WTC11 (cell line): ENCODE measurements at regions not wholly inside any gene's neighbourhood (a gene's known extent, or its start where the extent isn't known, plus 50 kb on each side); places are given as distances from the start of the nearest gene placed in this dataset.

Experiments
- ATAC-seq: fragments of 200-7000 bp; cut with Tn5 transposase; 2 replicates; pipeline ENCODE4 v1.10.0; 2021; ENCODE audit warnings: mild to moderate bottlenecking, moderate library complexity
- CTCF ChIA-PET: fragments of 300-600 bp; sonication (Branson Sonifier 250); formaldehyde crosslinking; loops from one replicate; lab custom pipeline; 2021; ENCODE audit warnings: antibody characterized with exemption; lab: Charles Lee
- POLR2A ChIA-PET: fragments of 350-600 bp; sonication (Branson Sonifier 250); formaldehyde crosslinking; loops from one replicate; lab custom pipeline; 2021; ENCODE audit warnings: antibody characterized with exemption; lab: Charles Lee
- DNase-seq: peaks from one replicate; pipeline ENCODE4 v3.0.0; 2021; ENCODE audit warnings: low spot score
- H3K27ac Mint-ChIP-seq: 2 replicates; pipeline ENCODE4 v1.8.0; 2021; ENCODE audit warnings: mixed read lengths
- H3K27me3 Mint-ChIP-seq: 2 replicates; pipeline ENCODE4 v1.8.0; 2021; ENCODE audit warnings: low read depth, mild to moderate bottlenecking, moderate library complexity, mixed read lengths
- H3K36me3 Mint-ChIP-seq: 2 replicates; pipeline ENCODE4 v1.8.0; 2021; ENCODE audit warnings: mixed read lengths
- H3K4me1 Mint-ChIP-seq: 2 replicates; pipeline ENCODE4 v1.8.0; 2022; ENCODE audit warnings: mixed read lengths
- H3K4me3 Mint-ChIP-seq: 2 replicates; pipeline ENCODE4 v1.8.0; 2021; ENCODE audit warnings: mild to moderate bottlenecking, moderate library complexity, mixed read lengths
- H3K9me3 Mint-ChIP-seq: 2 replicates; pipeline ENCODE4 v1.8.0; 2021; ENCODE audit warnings: mixed read lengths
- CREB1 ChIP-seq: sonication (generic); formaldehyde crosslinking; IDR thresholded peaks from 2 replicates; pipeline ENCODE4 v1.8.0; 2023; ENCODE audit warnings: mild to moderate bottlenecking, missing genetic modification reagents
- CTCF ChIP-seq: fragments of 200-600 bp; IDR thresholded peaks from 2 replicates; pipeline ENCODE4 v1.8.0; 2022; ENCODE audit warnings: antibody characterized with exemption
- E2F1 ChIP-seq: sonication (generic); formaldehyde crosslinking; IDR thresholded peaks from 2 replicates; pipeline ENCODE4 v1.8.0; 2022; ENCODE audit warnings: mild to moderate bottlenecking, missing genetic modification reagents
- FOXP1 ChIP-seq: sonication (generic); formaldehyde crosslinking; IDR thresholded peaks from 2 replicates; pipeline ENCODE4 v1.8.0; 2022; ENCODE audit warnings: missing genetic modification reagents, mild to moderate bottlenecking, moderate library complexity, borderline replicate concordance
- GABPB1 ChIP-seq: sonication (generic); formaldehyde crosslinking; IDR thresholded peaks from 2 replicates; pipeline ENCODE4 v1.8.1; 2023; ENCODE audit warnings: mild to moderate bottlenecking, missing genetic modification reagents
- HMGA2 ChIP-seq: fragments of 250-450 bp; sonication (Bioruptor Pico); IDR thresholded peaks from 2 replicates; pipeline ENCODE4 v1.4.0; 2021; ENCODE audit warnings: mild to moderate bottlenecking, moderate library complexity
- JUN ChIP-seq: sonication (generic); formaldehyde crosslinking; IDR thresholded peaks from 2 replicates; pipeline ENCODE4 v1.8.0; 2023; ENCODE audit warnings: mild to moderate bottlenecking, missing genetic modification reagents
- KAT7 ChIP-seq: sonication (generic); formaldehyde crosslinking; IDR thresholded peaks from 2 replicates; pipeline ENCODE4 v1.8.1; 2023; ENCODE audit warnings: missing genetic modification reagents, mild to moderate bottlenecking, borderline replicate concordance
- OVOL2 ChIP-seq: fragments of 250-450 bp; sonication (Bioruptor Pico); IDR thresholded peaks from 2 replicates; pipeline ENCODE4 v1.9.0; 2021; ENCODE audit warnings: mild to moderate bottlenecking, borderline replicate concordance
- RELA ChIP-seq: sonication (generic); formaldehyde crosslinking; IDR thresholded peaks from 2 replicates; pipeline ENCODE4 v1.8.1; 2022; ENCODE audit warnings: missing genetic modification reagents, mild to moderate bottlenecking, borderline replicate concordance
- TEAD4 ChIP-seq: sonication (generic); formaldehyde crosslinking; IDR thresholded peaks from 2 replicates; pipeline ENCODE4 v1.8.0; 2022; ENCODE audit warnings: mild to moderate bottlenecking, missing genetic modification reagents
- ZMAT4 ChIP-seq: fragments of 250-450 bp; sonication (Bioruptor Pico); IDR thresholded peaks from 2 replicates; pipeline ENCODE4 v1.9.0; 2021; ENCODE audit warnings: mild to moderate bottlenecking
- ZNF138 ChIP-seq: sonication (generic); formaldehyde crosslinking; conservative IDR thresholded peaks from 2 replicates; pipeline ENCODE4 v1.8.1; 2022; ENCODE audit warnings: mild to moderate bottlenecking, moderate library complexity, missing genetic modification reagents
- TF ChIP-seq, protein P1 (sequence below): sonication (generic); formaldehyde crosslinking; IDR thresholded peaks from 2 replicates; pipeline ENCODE4 v1.8.1; 2022; ENCODE audit warnings: low read depth, mild to moderate bottlenecking, moderate library complexity, missing genetic modification reagents, borderline replicate concordance
- TF ChIP-seq, protein P2 (sequence below): sonication (generic); formaldehyde crosslinking; IDR thresholded peaks from 2 replicates; pipeline ENCODE4 v1.8.1; 2023; ENCODE audit warnings: mild to moderate bottlenecking, missing genetic modification reagents

- TF ChIP-seq ZNF138 (CRISPR knock-in tag) (no peak), E2F1 (no peak), CTCF (no peak), CREB1 (CRISPR knock-in tag) (no peak), KAT7 (CRISPR knock-in tag) (no peak), OVOL2 (CRISPR knock-in tag) (no peak), HMGA2 (CRISPR knock-in tag) (no peak), TEAD4 (no peak)
- TF ChIP-seq, protein P1, sequence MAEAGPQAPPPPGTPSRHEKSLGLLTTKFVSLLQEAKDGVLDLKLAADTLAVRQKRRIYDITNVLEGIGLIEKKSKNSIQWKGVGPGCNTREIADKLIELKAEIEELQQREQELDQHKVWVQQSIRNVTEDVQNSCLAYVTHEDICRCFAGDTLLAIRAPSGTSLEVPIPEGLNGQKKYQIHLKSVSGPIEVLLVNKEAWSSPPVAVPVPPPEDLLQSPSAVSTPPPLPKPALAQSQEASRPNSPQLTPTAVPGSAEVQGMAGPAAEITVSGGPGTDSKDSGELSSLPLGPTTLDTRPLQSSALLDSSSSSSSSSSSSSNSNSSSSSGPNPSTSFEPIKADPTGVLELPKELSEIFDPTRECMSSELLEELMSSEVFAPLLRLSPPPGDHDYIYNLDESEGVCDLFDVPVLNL (CRISPR knock-in tag): no peak
- TF ChIP-seq, protein P2, sequence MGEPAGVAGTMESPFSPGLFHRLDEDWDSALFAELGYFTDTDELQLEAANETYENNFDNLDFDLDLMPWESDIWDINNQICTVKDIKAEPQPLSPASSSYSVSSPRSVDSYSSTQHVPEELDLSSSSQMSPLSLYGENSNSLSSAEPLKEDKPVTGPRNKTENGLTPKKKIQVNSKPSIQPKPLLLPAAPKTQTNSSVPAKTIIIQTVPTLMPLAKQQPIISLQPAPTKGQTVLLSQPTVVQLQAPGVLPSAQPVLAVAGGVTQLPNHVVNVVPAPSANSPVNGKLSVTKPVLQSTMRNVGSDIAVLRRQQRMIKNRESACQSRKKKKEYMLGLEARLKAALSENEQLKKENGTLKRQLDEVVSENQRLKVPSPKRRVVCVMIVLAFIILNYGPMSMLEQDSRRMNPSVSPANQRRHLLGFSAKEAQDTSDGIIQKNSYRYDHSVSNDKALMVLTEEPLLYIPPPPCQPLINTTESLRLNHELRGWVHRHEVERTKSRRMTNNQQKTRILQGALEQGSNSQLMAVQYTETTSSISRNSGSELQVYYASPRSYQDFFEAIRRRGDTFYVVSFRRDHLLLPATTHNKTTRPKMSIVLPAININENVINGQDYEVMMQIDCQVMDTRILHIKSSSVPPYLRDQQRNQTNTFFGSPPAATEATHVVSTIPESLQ: no peak
- Mint-ChIP-seq H3K4me1 (peaks cover 9% of the 10 kb centered on the region), H3K27me3 (no peaks in the 10 kb centered on the region), H3K4me3 (no peak overlapping the region), H3K36me3 (peaks cover 3% of the 10 kb centered on the region; the same call in 1 of the 2 replicates), H3K9me3 (peaks cover 9% of the 10 kb centered on the region), H3K27ac (no peak overlapping the region)
- ChIA-PET POLR2A (no interaction called here), CTCF (interaction anchor here (1.0 kb wide), 1 partner anchor 90 kb away, joined by 3 read pairs; no protein-coding TSS in a partner anchor)
- no peak for DNase-seq
- no peak for ATAC-seq
These were observed 90.3 kb upstream of the NXT1 start for GRCh38 chr20:23260181-23260840.

DNA sequence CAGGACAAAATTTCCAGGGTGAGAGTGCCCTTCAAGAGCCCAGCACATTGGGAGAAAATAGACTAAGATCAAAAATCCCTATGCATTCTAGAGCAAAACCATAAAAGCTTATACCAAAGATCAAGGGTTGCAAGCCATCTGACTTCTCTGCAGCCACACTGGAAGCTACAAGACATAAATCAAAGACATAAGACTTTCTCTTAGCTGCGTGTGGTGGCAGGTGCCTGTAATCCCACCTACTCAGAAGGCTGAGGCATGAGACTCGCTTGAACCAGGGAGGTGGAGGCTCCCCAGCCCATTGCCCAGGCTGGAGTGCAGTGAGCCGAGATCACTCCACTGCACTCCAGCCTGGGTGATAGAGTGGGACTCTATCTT lies 91.9 kb upstream of the NXT1 start:
- H3K36me3 Mint-ChIP-seq: peaks cover under 1% of the 10 kb centered on the region; the same call in 1 of the 2 replicates
- peaks cover 11% of the 10 kb centered on the region for H3K4me1 Mint-ChIP-seq
- POLR2A ChIA-PET: no interaction called here
- no peak for DNase-seq
- ATAC-seq: no peak
- no peak overlapping the region for H3K4me3 Mint-ChIP-seq
- TF ChIP-seq FOXP1 (CRISPR knock-in tag) (no peak), JUN (CRISPR knock-in tag) (no peak), HMGA2 (CRISPR knock-in tag) (no peak), ZMAT4 (CRISPR knock-in tag) (no peak), RELA (CRISPR knock-in tag) (no peak), GABPB1 (no peak)
- TF ChIP-seq, all 79 proteins: peak for 0
- H3K9me3 Mint-ChIP-seq: peaks cover 6% of the 10 kb centered on the region
- no peaks in the 10 kb centered on the region for H3K27me3 Mint-ChIP-seq
- H3K27ac Mint-ChIP-seq: no peak overlapping the region
- CTCF ChIA-PET: interaction anchor here (0.8 to 1.4 kb wide), 4 partner anchors 11 to 169 kb away, joined by 3 to 5 read pairs (median 4); no protein-coding TSS in a partner anchor
